ENCODE measurements at regions not wholly inside any gene's neighbourhood (a gene's known extent, or its start where the extent isn't known, plus 50 kb on each side); places are given as distances from the start of the nearest gene placed in this dataset.

DNA sequence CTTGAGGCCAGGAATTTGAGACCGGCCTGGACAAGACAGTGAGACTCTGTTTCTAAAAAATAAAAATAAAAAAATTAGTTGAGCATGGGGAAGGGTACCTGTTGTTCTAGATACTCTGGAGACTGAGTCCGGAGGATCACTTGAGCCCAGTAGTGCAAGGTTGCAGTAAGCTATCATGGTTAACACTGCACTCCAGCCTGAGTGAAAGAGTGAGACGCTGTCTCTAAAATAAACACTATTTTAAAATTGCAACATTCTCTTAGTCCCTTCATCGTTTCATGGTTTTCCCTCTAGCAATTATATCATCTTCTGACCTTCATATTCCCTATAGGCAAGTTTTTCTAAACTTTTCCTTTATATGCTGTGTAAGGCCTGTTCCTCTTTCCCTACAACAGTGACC lies 248.5 kb downstream of the VAPA start:
- ATAC-seq (no peak), DNase-seq (no peak)
- H3K4me3 ChIP-seq, result no peak overlapping the region
- no peaks in the 10 kb centered on the region for H3K36me3 ChIP-seq
- H3K4me1 ChIP-seq, result no peaks in the 10 kb centered on the region
- intact Hi-C loops (cut with DNase I), result no loop called here
- H3K9me3 ChIP-seq, result no peaks in the 10 kb centered on the region
- TF ChIP-seq, protein P1, sequence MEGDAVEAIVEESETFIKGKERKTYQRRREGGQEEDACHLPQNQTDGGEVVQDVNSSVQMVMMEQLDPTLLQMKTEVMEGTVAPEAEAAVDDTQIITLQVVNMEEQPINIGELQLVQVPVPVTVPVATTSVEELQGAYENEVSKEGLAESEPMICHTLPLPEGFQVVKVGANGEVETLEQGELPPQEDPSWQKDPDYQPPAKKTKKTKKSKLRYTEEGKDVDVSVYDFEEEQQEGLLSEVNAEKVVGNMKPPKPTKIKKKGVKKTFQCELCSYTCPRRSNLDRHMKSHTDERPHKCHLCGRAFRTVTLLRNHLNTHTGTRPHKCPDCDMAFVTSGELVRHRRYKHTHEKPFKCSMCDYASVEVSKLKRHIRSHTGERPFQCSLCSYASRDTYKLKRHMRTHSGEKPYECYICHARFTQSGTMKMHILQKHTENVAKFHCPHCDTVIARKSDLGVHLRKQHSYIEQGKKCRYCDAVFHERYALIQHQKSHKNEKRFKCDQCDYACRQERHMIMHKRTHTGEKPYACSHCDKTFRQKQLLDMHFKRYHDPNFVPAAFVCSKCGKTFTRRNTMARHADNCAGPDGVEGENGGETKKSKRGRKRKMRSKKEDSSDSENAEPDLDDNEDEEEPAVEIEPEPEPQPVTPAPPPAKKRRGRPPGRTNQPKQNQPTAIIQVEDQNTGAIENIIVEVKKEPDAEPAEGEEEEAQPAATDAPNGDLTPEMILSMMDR (IDR thresholded peaks at IDR 0.05), result no peak
- no peak overlapping the region for H3K27ac ChIP-seq
- no peaks in the 10 kb centered on the region for H3K27me3 ChIP-seq

- no peaks in the 10 kb centered on the region for H3K9me3 ChIP-seq
- no peak for ATAC-seq
- H3K27me3 ChIP-seq, result no peaks in the 10 kb centered on the region
- H3K36me3 ChIP-seq, result no peaks in the 10 kb centered on the region
- TF ChIP-seq, protein P1 (IDR thresholded peaks at IDR 0.05), result no peak
- intact Hi-C loops (cut with DNase I), result no loop called here
- H3K4me1 ChIP-seq, result no peaks in the 10 kb centered on the region
- no peak overlapping the region for H3K27ac ChIP-seq
- no peak overlapping the region for H3K4me3 ChIP-seq
- no peak for DNase-seq
Measured at GRCh38 chr18:10164271-10165071, 250.7 kb downstream of the VAPA start.

- no peak overlapping the region for H3K4me3 ChIP-seq
- no peaks in the 10 kb centered on the region for H3K4me1 ChIP-seq
- no peaks in the 10 kb centered on the region for H3K9me3 ChIP-seq
- DNase-seq, result no peak
- TF ChIP-seq, protein P1 (IDR thresholded peaks at IDR 0.05), result no peak
- intact Hi-C loops (cut with DNase I), result no loop called here
- H3K27me3 ChIP-seq, result no peaks in the 10 kb centered on the region
- no peak overlapping the region for H3K27ac ChIP-seq
- H3K36me3 ChIP-seq, result no peaks in the 10 kb centered on the region
- ATAC-seq, result no peak
Measured at GRCh38 chr18:10166164-10166807, 252.5 kb downstream of the VAPA start.

DNA sequence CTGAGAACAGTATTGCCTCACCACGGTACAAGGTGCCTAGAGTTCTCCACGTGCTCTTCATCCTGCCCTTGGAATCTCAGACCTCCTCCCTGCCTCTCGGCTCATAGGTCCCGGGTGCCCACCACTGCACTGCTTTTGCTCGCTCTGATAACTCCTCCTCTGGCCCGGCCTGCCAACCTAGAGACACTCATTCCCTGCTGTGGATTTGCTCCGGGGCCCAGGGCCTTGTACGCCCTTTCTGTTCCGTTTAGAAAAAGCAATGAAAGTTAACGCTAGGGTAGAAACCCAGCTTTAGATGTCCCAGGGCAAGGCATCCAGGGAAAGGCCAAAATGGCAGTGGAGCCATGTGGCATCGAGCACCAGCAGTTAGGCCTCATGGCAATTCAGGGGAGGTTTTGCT lies 253.9 kb downstream of the VAPA start:
- H3K4me3 ChIP-seq, result no peak overlapping the region
- no peaks in the 10 kb centered on the region for H3K4me1 ChIP-seq
- H3K36me3 ChIP-seq, result no peaks in the 10 kb centered on the region
- no peak overlapping the region for H3K27ac ChIP-seq
- intact Hi-C loops (cut with DNase I), result no loop called here
- no peaks in the 10 kb centered on the region for H3K9me3 ChIP-seq
- DNase-seq (no peak), ATAC-seq (no peak)
- TF ChIP-seq, protein P1 (IDR thresholded peaks at IDR 0.05), result no peak
- H3K27me3 ChIP-seq, result no peaks in the 10 kb centered on the region

GRCh38 chr18:10168477-10168876 lies 254.7 kb downstream of the VAPA start:
- Histone ChIP-seq H3K36me3 (no peaks in the 10 kb centered on the region), H3K27me3 (no peaks in the 10 kb centered on the region), H3K27ac (no peak overlapping the region), H3K4me1 (no peaks in the 10 kb centered on the region), H3K4me3 (no peak overlapping the region), H3K9me3 (no peaks in the 10 kb centered on the region)
- ATAC-seq (no peak), DNase-seq (no peak)
- intact Hi-C loops (cut with DNase I), result no loop called here
- TF ChIP-seq, protein P1 (IDR thresholded peaks at IDR 0.05), result no peak
